KMS-11 (cell line): ENCODE measurements at regions not wholly inside any gene's neighbourhood (a gene's known extent, or its start where the extent isn't known, plus 50 kb on each side); places are given as distances from the start of the nearest gene placed in this dataset.

Experiments used
- H2AFZ ChIP-seq: fragments of 200-600 bp; sonication (generic); 2 replicates; pipeline ENCODE4 v1.6.1; 2016; ENCODE audit warnings: antibody characterized with exemption, mixed run types, low read depth
- H3K27ac ChIP-seq: fragments of 200-600 bp; sonication (generic); 2 replicates; pipeline ENCODE4 v1.6.1; 2016; ENCODE audit warnings: mild to moderate bottlenecking, mixed run types
- H3K27me3 ChIP-seq: fragments of 200-600 bp; sonication (generic); 2 replicates; pipeline ENCODE4 v1.6.1; 2017; ENCODE audit warnings: mild to moderate bottlenecking, low read depth, mixed run types, moderate library complexity; ENCODE audit not compliant: insufficient read depth
- H3K36me3 ChIP-seq: fragments of 200-600 bp; sonication (generic); 2 replicates; pipeline ENCODE4 v1.6.1; 2017; ENCODE audit warnings: mild to moderate bottlenecking, mixed run types; ENCODE audit not compliant: insufficient read depth
- H3K4me1 ChIP-seq: fragments of 200-600 bp; sonication (generic); 2 replicates; pipeline ENCODE4 v1.6.1; 2016; ENCODE audit warnings: mild to moderate bottlenecking, low read depth, mixed run types; ENCODE audit not compliant: poor library complexity, severe bottlenecking
- H3K4me2 ChIP-seq: fragments of 200-600 bp; sonication (generic); 2 replicates; pipeline ENCODE4 v1.7.0; 2016; ENCODE audit warnings: mild to moderate bottlenecking, mixed run types
- H3K4me3 ChIP-seq: fragments of 200-600 bp; sonication (generic); IDR thresholded peaks from 2 replicates; pipeline ENCODE4 v1.6.1; 2017; ENCODE audit warnings: low read depth, low read length, mixed read lengths; ENCODE audit not compliant: insufficient read depth
- H3K79me2 ChIP-seq: fragments of 200-600 bp; sonication (generic); 2 replicates; pipeline ENCODE4 v1.6.1; 2016; ENCODE audit warnings: low read depth, mixed run types; ENCODE audit not compliant: insufficient read depth
- H3K9ac ChIP-seq: fragments of 200-600 bp; sonication (generic); 2 replicates; pipeline ENCODE4 v1.6.1; 2016; ENCODE audit warnings: mild to moderate bottlenecking, mixed run types
- H4K20me1 ChIP-seq: fragments of 200-600 bp; sonication (generic); 2 replicates; pipeline ENCODE4 v1.6.1; 2016; ENCODE audit warnings: mild to moderate bottlenecking, mixed run types; ENCODE audit not compliant: insufficient read depth
- TF ChIP-seq, protein P1 (sequence below): fragments of 200-600 bp; sonication (generic); conservative IDR thresholded peaks from 2 replicates; pipeline ENCODE4 v1.6.1; 2017; ENCODE audit warnings: low read depth, mild to moderate bottlenecking, antibody characterized with exemption, low read length, moderate library complexity, mixed read lengths

DNA sequence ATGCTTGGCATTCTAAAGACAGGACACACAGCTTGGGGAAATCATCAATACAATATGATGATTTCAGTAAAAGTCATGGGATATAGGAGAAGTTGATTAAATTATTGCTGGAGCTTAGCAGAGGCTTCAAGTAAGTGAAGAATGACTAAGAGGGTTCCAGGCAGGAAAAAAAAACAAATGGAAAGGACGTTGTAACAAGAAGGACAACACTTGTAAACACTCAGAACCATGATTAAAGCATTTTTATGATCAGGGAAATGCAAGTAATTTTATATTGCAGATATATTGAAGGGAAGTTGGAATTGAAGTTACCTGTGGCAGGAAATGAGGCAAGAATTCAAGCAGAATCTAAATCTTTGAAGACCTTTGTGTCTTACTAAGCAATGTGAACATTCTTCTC, 602.7 kb upstream of the NEGR1 start:
- H3K4me1 ChIP-seq: no peaks in the 10 kb centered on the region

DNA sequence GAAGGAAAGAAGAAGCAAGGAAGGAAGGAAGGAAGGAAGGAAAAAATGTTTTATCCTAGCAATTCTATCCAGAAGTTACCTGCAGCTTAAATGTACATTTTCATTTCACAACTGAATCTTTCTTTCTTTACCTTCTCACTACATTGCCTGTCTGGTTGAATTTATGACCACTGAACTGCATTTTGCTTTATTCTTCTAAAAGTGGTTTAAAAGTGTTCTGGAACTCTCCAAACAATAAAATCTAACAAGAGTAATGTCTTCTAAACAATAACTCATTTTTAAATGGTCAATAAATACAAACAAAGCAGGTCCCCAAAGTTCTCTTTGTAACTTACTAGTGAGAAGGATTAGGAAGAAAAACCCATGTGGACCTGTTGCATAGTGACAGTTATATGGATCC, 587.5 kb upstream of the NEGR1 start:
- Histone ChIP-seq H3K79me2 (no peaks in the 10 kb centered on the region), H3K36me3 (no peaks in the 10 kb centered on the region), H3K27ac (no peak overlapping the region), H3K4me2 (no peak overlapping the region), H4K20me1 (no peaks in the 10 kb centered on the region), H3K27me3 (no peaks in the 10 kb centered on the region), H2AFZ (no peak overlapping the region), H3K4me3 (no peak overlapping the region), H3K9ac (no peak overlapping the region), H3K4me1 (no peaks in the 10 kb centered on the region)
- TF ChIP-seq, protein P1, sequence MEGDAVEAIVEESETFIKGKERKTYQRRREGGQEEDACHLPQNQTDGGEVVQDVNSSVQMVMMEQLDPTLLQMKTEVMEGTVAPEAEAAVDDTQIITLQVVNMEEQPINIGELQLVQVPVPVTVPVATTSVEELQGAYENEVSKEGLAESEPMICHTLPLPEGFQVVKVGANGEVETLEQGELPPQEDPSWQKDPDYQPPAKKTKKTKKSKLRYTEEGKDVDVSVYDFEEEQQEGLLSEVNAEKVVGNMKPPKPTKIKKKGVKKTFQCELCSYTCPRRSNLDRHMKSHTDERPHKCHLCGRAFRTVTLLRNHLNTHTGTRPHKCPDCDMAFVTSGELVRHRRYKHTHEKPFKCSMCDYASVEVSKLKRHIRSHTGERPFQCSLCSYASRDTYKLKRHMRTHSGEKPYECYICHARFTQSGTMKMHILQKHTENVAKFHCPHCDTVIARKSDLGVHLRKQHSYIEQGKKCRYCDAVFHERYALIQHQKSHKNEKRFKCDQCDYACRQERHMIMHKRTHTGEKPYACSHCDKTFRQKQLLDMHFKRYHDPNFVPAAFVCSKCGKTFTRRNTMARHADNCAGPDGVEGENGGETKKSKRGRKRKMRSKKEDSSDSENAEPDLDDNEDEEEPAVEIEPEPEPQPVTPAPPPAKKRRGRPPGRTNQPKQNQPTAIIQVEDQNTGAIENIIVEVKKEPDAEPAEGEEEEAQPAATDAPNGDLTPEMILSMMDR: no peak

More for the DNA sequence above, 602.7 kb upstream of the NEGR1 start:
- H3K27ac ChIP-seq: no peak overlapping the region
- H2AFZ ChIP-seq: no peak overlapping the region
- no peak overlapping the region for H3K4me2 ChIP-seq
- H3K4me3 ChIP-seq: no peak overlapping the region
- no peaks in the 10 kb centered on the region for H3K79me2 ChIP-seq
- H3K9ac ChIP-seq: no peak overlapping the region
- H4K20me1 ChIP-seq: no peaks in the 10 kb centered on the region
- no peaks in the 10 kb centered on the region for H3K27me3 ChIP-seq
- no peaks in the 10 kb centered on the region for H3K36me3 ChIP-seq
- TF ChIP-seq, protein P1: no peak

DNA sequence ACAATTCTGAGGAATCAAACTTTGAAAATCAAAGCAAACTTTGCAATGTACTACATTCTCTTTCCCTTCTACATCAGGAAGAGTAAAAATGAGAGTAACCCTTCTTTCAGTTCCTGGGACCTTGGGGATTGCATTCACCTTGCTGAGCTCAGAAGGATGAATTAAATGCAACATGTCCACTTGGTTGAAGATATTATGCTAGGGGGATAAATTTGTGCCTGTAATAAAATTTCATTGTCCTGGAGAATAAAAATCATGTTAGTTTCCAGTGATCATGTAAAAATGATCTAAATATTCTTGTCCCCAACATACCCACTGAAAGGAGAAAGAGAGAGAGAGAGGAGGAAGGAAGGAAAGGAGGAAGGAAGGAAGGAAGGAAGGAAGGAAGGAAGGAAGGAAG, 587.1 kb upstream of the NEGR1 start:
- Histone ChIP-seq H3K27me3 (no peaks in the 10 kb centered on the region), H4K20me1 (no peaks in the 10 kb centered on the region), H3K36me3 (no peaks in the 10 kb centered on the region)

DNA sequence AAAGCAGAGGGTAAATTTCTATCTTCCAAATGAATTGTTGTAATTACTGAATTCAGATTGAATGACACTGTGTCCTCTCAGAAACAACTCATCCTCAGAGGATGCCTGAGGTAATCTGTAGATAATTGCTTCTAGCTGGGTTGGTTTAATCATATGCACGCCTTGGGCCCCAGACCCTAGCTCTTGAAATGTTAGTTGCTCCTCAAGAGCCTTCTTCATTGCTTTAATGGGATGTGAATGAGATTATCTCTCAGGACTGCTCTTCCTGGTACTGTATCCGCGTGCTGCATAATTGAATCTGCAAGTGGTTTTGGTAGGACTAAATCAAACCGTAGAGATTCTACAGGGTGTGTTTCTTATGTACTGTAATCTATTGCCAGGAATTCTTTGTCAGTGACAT, 569.3 kb upstream of the NEGR1 start:
- Histone ChIP-seq H3K4me2 (no peak overlapping the region), H3K79me2 (no peaks in the 10 kb centered on the region), H3K4me1 (no peaks in the 10 kb centered on the region), H3K36me3 (no peaks in the 10 kb centered on the region), H3K27ac (no peak overlapping the region), H2AFZ (no peak overlapping the region), H3K9ac (no peak overlapping the region), H3K27me3 (no peaks in the 10 kb centered on the region), H4K20me1 (no peaks in the 10 kb centered on the region), H3K4me3 (no peak overlapping the region)
- TF ChIP-seq, protein P1: no peak

More for the DNA sequence above, 587.1 kb upstream of the NEGR1 start:
- Histone ChIP-seq H3K79me2 (no peaks in the 10 kb centered on the region), H3K4me1 (no peaks in the 10 kb centered on the region), H2AFZ (no peak overlapping the region), H3K27ac (no peak overlapping the region), H3K4me3 (no peak overlapping the region), H3K9ac (no peak overlapping the region), H3K4me2 (no peak overlapping the region)
- TF ChIP-seq, protein P1: no peak
